ENCODE measurements at regions not wholly inside any gene's neighbourhood (a gene's known extent, or its start where the extent isn't known, plus 50 kb on each side); places are given as distances from the start of the nearest gene placed in this dataset.

- no peak overlapping the region for H3K4me3 ChIP-seq (ENCODE audit: low read length in 2 of 2)
- H3K9ac ChIP-seq (ENCODE audit: low read length in 2 of 2) = no peak overlapping the region
- no peak overlapping the region for H3K27ac ChIP-seq (ENCODE audit: low read length)
- no peaks in the 10 kb centered on the region for H3K27me3 ChIP-seq (ENCODE audit: control insufficient read depth in 1 of 2, insufficient read depth in 2 of 2, low read length in 2 of 2)
- H3K36me3 ChIP-seq (ENCODE audit: control insufficient read depth in 2 of 2, insufficient read depth in 2 of 2, low read length in 2 of 2) = no peaks in the 10 kb centered on the region
- H3K9me3 ChIP-seq (ENCODE audit: control insufficient read depth in 2 of 2, low read length in 2 of 2) = no peaks in the 10 kb centered on the region
- H3K4me1 ChIP-seq (ENCODE audit: control insufficient read depth, insufficient read depth, low read length) = peaks cover 13% of the 10 kb centered on the region
These were observed 283.0 kb upstream of the FN1 start for GRCh38 chr2:215718890-215719289.

- Histone ChIP-seq H3K27ac (ENCODE audit: low read length) (no peak overlapping the region), H3K9me3 (ENCODE audit: control insufficient read depth in 2 of 2, low read length in 2 of 2) (no peaks in the 10 kb centered on the region), H3K9ac (ENCODE audit: low read length in 2 of 2) (no peak overlapping the region), H3K4me1 (ENCODE audit: control insufficient read depth, insufficient read depth, low read length) (peaks cover 17% of the 10 kb centered on the region), H3K4me3 (ENCODE audit: low read length in 2 of 2) (no peak overlapping the region), H3K27me3 (ENCODE audit: control insufficient read depth in 1 of 2, insufficient read depth in 2 of 2, low read length in 2 of 2) (no peaks in the 10 kb centered on the region), H3K36me3 (ENCODE audit: control insufficient read depth in 2 of 2, insufficient read depth in 2 of 2, low read length in 2 of 2) (no peaks in the 10 kb centered on the region)
These were observed 282.6 kb upstream of the FN1 start for GRCh38 chr2:215718436-215718835.

GRCh38 chr2:215717501-215718381 lies 281.9 kb upstream of the FN1 start:
- Histone ChIP-seq H3K4me1 (ENCODE audit: control insufficient read depth, insufficient read depth, low read length) (peaks cover 23% of the 10 kb centered on the region), H3K27me3 (ENCODE audit: control insufficient read depth in 1 of 2, insufficient read depth in 2 of 2, low read length in 2 of 2) (no peaks in the 10 kb centered on the region), H3K27ac (ENCODE audit: low read length) (no peak overlapping the region), H3K9ac (ENCODE audit: low read length in 2 of 2) (no peak overlapping the region), H3K4me3 (ENCODE audit: low read length in 2 of 2) (peak overlapping the region in 1 of 2 donors; percentile 44), H3K36me3 (ENCODE audit: control insufficient read depth in 2 of 2, insufficient read depth in 2 of 2, low read length in 2 of 2) (no peaks in the 10 kb centered on the region), H3K9me3 (ENCODE audit: control insufficient read depth in 2 of 2, low read length in 2 of 2) (no peaks in the 10 kb centered on the region)

GRCh38 chr2:215716956-215717355 lies 281.1 kb upstream of the FN1 start:
- Histone ChIP-seq H3K36me3 (ENCODE audit: control insufficient read depth in 2 of 2, insufficient read depth in 2 of 2, low read length in 2 of 2) (no peaks in the 10 kb centered on the region), H3K4me1 (ENCODE audit: control insufficient read depth, insufficient read depth, low read length) (peaks cover 31% of the 10 kb centered on the region), H3K27me3 (ENCODE audit: control insufficient read depth in 1 of 2, insufficient read depth in 2 of 2, low read length in 2 of 2) (no peaks in the 10 kb centered on the region), H3K9me3 (ENCODE audit: control insufficient read depth in 2 of 2, low read length in 2 of 2) (no peaks in the 10 kb centered on the region), H3K4me3 (ENCODE audit: low read length in 2 of 2) (no peak overlapping the region), H3K9ac (ENCODE audit: low read length in 2 of 2) (no peak overlapping the region), H3K27ac (ENCODE audit: low read length) (no peak overlapping the region)

GRCh38 chr2:215712871-215713790 lies 277.3 kb upstream of the FN1 start:
- no peak overlapping the region for H3K9ac ChIP-seq (ENCODE audit: low read length in 2 of 2)

GRCh38 chr2:215712219-215712868 lies 276.5 kb upstream of the FN1 start:
- no peaks in the 10 kb centered on the region for H3K27me3 ChIP-seq (ENCODE audit: control insufficient read depth in 1 of 2, insufficient read depth in 2 of 2, low read length in 2 of 2)
- peaks cover 23% of the 10 kb centered on the region for H3K4me1 ChIP-seq (ENCODE audit: control insufficient read depth, insufficient read depth, low read length)
- no peaks in the 10 kb centered on the region for H3K9me3 ChIP-seq (ENCODE audit: control insufficient read depth in 2 of 2, low read length in 2 of 2)
- H3K36me3 ChIP-seq (ENCODE audit: control insufficient read depth in 2 of 2, insufficient read depth in 2 of 2, low read length in 2 of 2) = no peaks in the 10 kb centered on the region
- no peak overlapping the region for H3K4me3 ChIP-seq (ENCODE audit: low read length in 2 of 2)
- H3K27ac ChIP-seq (ENCODE audit: low read length) = peak overlapping the region; percentile 56
- no peak overlapping the region for H3K9ac ChIP-seq (ENCODE audit: low read length in 2 of 2)

More at GRCh38 chr2:215712871-215713790, 277.3 kb upstream of the FN1 start:
- Histone ChIP-seq H3K9me3 (ENCODE audit: control insufficient read depth in 2 of 2, low read length in 2 of 2) (no peaks in the 10 kb centered on the region), H3K4me1 (ENCODE audit: control insufficient read depth, insufficient read depth, low read length) (peaks cover 28% of the 10 kb centered on the region), H3K4me3 (ENCODE audit: low read length in 2 of 2) (no peak overlapping the region), H3K27ac (ENCODE audit: low read length) (peak overlapping the region; percentile 61), H3K27me3 (ENCODE audit: control insufficient read depth in 1 of 2, insufficient read depth in 2 of 2, low read length in 2 of 2) (no peaks in the 10 kb centered on the region), H3K36me3 (ENCODE audit: control insufficient read depth in 2 of 2, insufficient read depth in 2 of 2, low read length in 2 of 2) (no peaks in the 10 kb centered on the region)

- Histone ChIP-seq H3K4me1 (ENCODE audit: control insufficient read depth, insufficient read depth, low read length) (peaks cover 23% of the 10 kb centered on the region), H3K27ac (ENCODE audit: low read length) (peak overlapping the region; percentile 56), H3K27me3 (ENCODE audit: control insufficient read depth in 1 of 2, insufficient read depth in 2 of 2, low read length in 2 of 2) (no peaks in the 10 kb centered on the region), H3K9me3 (ENCODE audit: control insufficient read depth in 2 of 2, low read length in 2 of 2) (no peaks in the 10 kb centered on the region), H3K4me3 (ENCODE audit: low read length in 2 of 2) (no peak overlapping the region), H3K9ac (ENCODE audit: low read length in 2 of 2) (no peak overlapping the region), H3K36me3 (ENCODE audit: control insufficient read depth in 2 of 2, insufficient read depth in 2 of 2, low read length in 2 of 2) (no peaks in the 10 kb centered on the region)
These were observed 275.7 kb upstream of the FN1 start for GRCh38 chr2:215711471-215712034.

- Histone ChIP-seq H3K4me3 (ENCODE audit: low read length in 2 of 2) (no peak overlapping the region), H3K4me1 (ENCODE audit: control insufficient read depth, insufficient read depth, low read length) (peaks cover 15% of the 10 kb centered on the region), H3K27me3 (ENCODE audit: control insufficient read depth in 1 of 2, insufficient read depth in 2 of 2, low read length in 2 of 2) (no peaks in the 10 kb centered on the region), H3K27ac (ENCODE audit: low read length) (peak overlapping the region; percentile 7), H3K9ac (ENCODE audit: low read length in 2 of 2) (no peak overlapping the region), H3K36me3 (ENCODE audit: control insufficient read depth in 2 of 2, insufficient read depth in 2 of 2, low read length in 2 of 2) (no peaks in the 10 kb centered on the region), H3K9me3 (ENCODE audit: control insufficient read depth in 2 of 2, low read length in 2 of 2) (no peaks in the 10 kb centered on the region)
These were observed 271.7 kb upstream of the FN1 start for GRCh38 chr2:215707608-215708007.

- Histone ChIP-seq H3K4me1 (ENCODE audit: control insufficient read depth, insufficient read depth, low read length) (peaks cover 4% of the 10 kb centered on the region), H3K9ac (ENCODE audit: low read length in 2 of 2) (no peak overlapping the region), H3K36me3 (ENCODE audit: control insufficient read depth in 2 of 2, insufficient read depth in 2 of 2, low read length in 2 of 2) (no peaks in the 10 kb centered on the region), H3K4me3 (ENCODE audit: low read length in 2 of 2) (peak overlapping the region in 1 of 2 donors; percentile 9), H3K9me3 (ENCODE audit: control insufficient read depth in 2 of 2, low read length in 2 of 2) (no peaks in the 10 kb centered on the region), H3K27me3 (ENCODE audit: control insufficient read depth in 1 of 2, insufficient read depth in 2 of 2, low read length in 2 of 2) (no peaks in the 10 kb centered on the region), H3K27ac (ENCODE audit: low read length) (peak overlapping the region; percentile 66)
These were observed 270.0 kb upstream of the FN1 start for GRCh38 chr2:215705771-215706361.

- H3K9me3 ChIP-seq (ENCODE audit: control insufficient read depth in 2 of 2, low read length in 2 of 2) = no peaks in the 10 kb centered on the region
- no peaks in the 10 kb centered on the region for H3K27me3 ChIP-seq (ENCODE audit: control insufficient read depth in 1 of 2, insufficient read depth in 2 of 2, low read length in 2 of 2)
- no peak overlapping the region for H3K9ac ChIP-seq (ENCODE audit: low read length in 2 of 2)
- H3K36me3 ChIP-seq (ENCODE audit: control insufficient read depth in 2 of 2, insufficient read depth in 2 of 2, low read length in 2 of 2) = no peaks in the 10 kb centered on the region
- H3K4me1 ChIP-seq (ENCODE audit: control insufficient read depth, insufficient read depth, low read length) = peaks cover 4% of the 10 kb centered on the region
- H3K4me3 ChIP-seq (ENCODE audit: low read length in 2 of 2) = peak overlapping the region in 1 of 2 donors; percentile 9
- peak overlapping the region; percentile 66 for H3K27ac ChIP-seq (ENCODE audit: low read length)
These were observed 269.4 kb upstream of the FN1 start for GRCh38 chr2:215705281-215705680.
